Keratinocyte (primary cell): ENCODE measurements at regions not wholly inside any gene's neighbourhood (a gene's known extent, or its start where the extent isn't known, plus 50 kb on each side); places are given as distances from the start of the nearest gene placed in this dataset.

Source experiments
- CTCF ChIP-seq, 3 experiments: IDR thresholded peaks in 1 of 3; conservative IDR thresholded peaks in 1 of 3; optimal IDR thresholded peaks in 1 of 3; 2 replicates in 2 of 3; 3 replicates in 1 of 3; pipeline versions ENCODE3 to v1.5.1; 2011; ENCODE audit warnings: low read length in 3 of 3, mild to moderate bottlenecking in 3 of 3, moderate library complexity in 2 of 3, control low read depth in 1 of 3, inconsistent platforms in 1 of 3; ENCODE audit not compliant: insufficient read depth in 2 of 3; ENCODE audit errors: extremely low read depth in 1 of 3
- EZH2 ChIP-seq: IDR thresholded peaks from one replicate; pipeline ENCODE4 v1.6.1; 2012; ENCODE audit warnings: inconsistent platforms, mild to moderate bottlenecking, low read length, moderate library complexity

- TF ChIP-seq CTCF (optimal IDR thresholded peaks at IDR 0.05 in 1 of 3, IDR thresholded peaks at IDR 0.05 in 1 of 3, conservative IDR thresholded peaks at IDR 0.05 in 1 of 3; ENCODE audit: extremely low read depth in 1 of 3, insufficient read depth in 2 of 3, low read length in 3 of 3) (no peak), EZH2 (no peak)
Measured at GRCh38 chr20:62569615-62570014, 72.7 kb upstream of the SLCO4A1 start.
